Neuron (in vitro differentiated cells): ENCODE measurements at regions not wholly inside any gene's neighbourhood (a gene's known extent, or its start where the extent isn't known, plus 50 kb on each side); places are given as distances from the start of the nearest gene placed in this dataset.
A peak's percentile ranks its signal among the peaks of the same experiment; 100 is the strongest.

Experiments
- H2AFZ ChIP-seq: one replicate; pipeline ENCODE4 v1.6.1; 2013; ENCODE audit warnings: low read depth, mild to moderate bottlenecking, inconsistent platforms, low read length, moderate library complexity
- H3K27me3 ChIP-seq: one replicate; pipeline ENCODE4 v1.6.1; 2013; ENCODE audit warnings: low read length; ENCODE audit not compliant: insufficient read depth
- H3K36me3 ChIP-seq: one replicate; pipeline ENCODE4 v1.6.1; 2013; ENCODE audit warnings: low read length; ENCODE audit not compliant: insufficient read depth
- H3K4me1 ChIP-seq: one replicate; pipeline ENCODE4 v1.6.1; 2013; ENCODE audit warnings: low read length; ENCODE audit not compliant: insufficient read depth
- H3K4me3 ChIP-seq: 2 replicates; pipeline ENCODE4 v1.5.1; 2013; ENCODE audit warnings: mild to moderate bottlenecking, low read length, moderate library complexity
- H3K9me3 ChIP-seq: one replicate; pipeline ENCODE4 v1.6.1; 2013; ENCODE audit warnings: low read length

DNA sequence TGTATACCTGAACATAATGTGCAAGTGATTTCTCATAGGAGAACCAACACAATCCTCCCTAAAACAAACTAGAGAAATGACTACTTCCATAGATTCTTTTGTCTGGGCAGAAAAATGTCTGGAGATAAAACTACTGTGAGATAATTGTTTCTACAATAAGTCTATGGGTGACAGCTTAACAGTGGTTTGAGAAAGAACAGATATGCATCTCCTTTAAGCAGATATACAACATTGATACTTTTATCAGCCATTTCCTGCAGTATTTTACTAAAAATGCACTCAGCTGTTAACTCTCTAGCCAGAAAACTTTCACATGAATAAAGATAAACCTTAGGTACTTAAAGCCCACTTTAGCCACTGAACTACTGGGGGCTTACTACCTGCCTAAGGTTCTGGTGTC is 1132.4 kb downstream of the EFNB2 start:
- Histone ChIP-seq H3K4me3 (no peak overlapping the region), H3K9me3 (no peaks in the 10 kb centered on the region), H2AFZ (no peak overlapping the region), H3K36me3 (no peaks in the 10 kb centered on the region), H3K4me1 (no peaks in the 10 kb centered on the region), H3K27me3 (no peaks in the 10 kb centered on the region)

- no peak overlapping the region for H2AFZ ChIP-seq
- H3K4me3 ChIP-seq = no peak overlapping the region
- no peaks in the 10 kb centered on the region for H3K27me3 ChIP-seq
- H3K36me3 ChIP-seq = no peaks in the 10 kb centered on the region
- no peaks in the 10 kb centered on the region for H3K9me3 ChIP-seq
- no peaks in the 10 kb centered on the region for H3K4me1 ChIP-seq
Measured at GRCh38 chr13:105395041-105395440, 1140.4 kb downstream of the EFNB2 start.

- H3K4me3 ChIP-seq = no peak overlapping the region
- H3K9me3 ChIP-seq = no peaks in the 10 kb centered on the region
- no peaks in the 10 kb centered on the region for H3K36me3 ChIP-seq
- no peaks in the 10 kb centered on the region for H3K27me3 ChIP-seq
- no peak overlapping the region for H2AFZ ChIP-seq
- H3K4me1 ChIP-seq = no peaks in the 10 kb centered on the region
Measured at GRCh38 chr13:105389373-105389772, 1146.1 kb downstream of the EFNB2 start.

DNA sequence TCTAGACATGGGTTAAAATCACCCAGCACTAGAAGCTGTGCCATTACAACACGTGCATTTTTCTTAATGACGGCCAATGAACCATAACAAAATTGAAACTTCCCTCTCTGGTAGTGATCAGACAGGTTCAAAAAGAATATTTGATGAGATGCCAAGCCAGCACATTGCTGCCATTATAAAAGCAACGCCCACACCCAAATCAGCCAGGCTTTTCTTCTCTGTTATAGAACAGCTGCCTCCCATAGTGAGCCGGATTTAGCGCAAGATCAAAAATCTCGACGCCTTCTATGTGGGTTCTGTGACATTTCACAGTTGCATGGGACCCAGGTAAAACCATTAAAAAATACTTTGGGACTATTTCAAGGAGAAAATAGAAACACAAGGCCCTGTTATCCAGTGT is 1158.0 kb downstream of the EFNB2 start:
- H2AFZ ChIP-seq = no peak overlapping the region

DNA sequence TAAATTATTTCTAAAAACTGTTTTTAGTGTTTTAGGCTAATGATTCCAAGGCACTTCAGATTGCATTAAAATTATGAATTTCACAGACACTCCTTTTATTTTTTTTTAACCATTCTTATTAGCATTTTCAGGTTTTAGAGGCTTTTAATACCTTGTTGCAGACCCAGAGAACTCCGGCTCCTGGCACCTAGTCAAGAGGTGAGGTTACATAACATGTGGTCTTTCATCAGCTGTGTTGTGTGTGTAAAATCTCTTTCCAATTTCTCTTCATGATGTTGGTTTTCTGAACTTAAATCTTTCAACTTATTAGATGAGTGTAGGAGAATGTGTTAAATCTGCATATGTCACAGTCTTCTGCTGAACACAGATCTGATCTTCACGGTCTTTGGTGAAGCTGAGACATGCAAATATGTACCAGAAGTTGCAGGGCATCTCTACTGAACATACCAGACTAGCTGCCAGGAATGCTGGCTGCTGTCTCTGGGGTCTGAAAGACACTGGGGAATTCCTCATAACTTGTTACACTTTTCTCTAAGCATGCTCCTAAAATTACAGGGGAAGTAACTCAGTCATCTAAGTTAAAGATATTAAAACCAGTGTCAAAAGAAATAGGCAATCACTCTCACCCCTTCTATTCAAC is 1165.3 kb downstream of the EFNB2 start:
- Histone ChIP-seq H3K36me3 (no peaks in the 10 kb centered on the region), H3K27me3 (no peaks in the 10 kb centered on the region)

More for the DNA sequence above, 1158.0 kb downstream of the EFNB2 start:
- Histone ChIP-seq H3K9me3 (no peaks in the 10 kb centered on the region), H3K4me1 (no peaks in the 10 kb centered on the region), H3K27me3 (no peaks in the 10 kb centered on the region), H3K36me3 (no peaks in the 10 kb centered on the region), H3K4me3 (no peak overlapping the region)

GRCh38 chr13:105368781-105369180 is 1166.7 kb downstream of the EFNB2 start:
- H3K4me1 ChIP-seq = peaks cover 7% of the 10 kb centered on the region
- no peaks in the 10 kb centered on the region for H3K27me3 ChIP-seq
- no peaks in the 10 kb centered on the region for H3K9me3 ChIP-seq
- H3K36me3 ChIP-seq = no peaks in the 10 kb centered on the region
- H3K4me3 ChIP-seq = no peak overlapping the region
- no peak overlapping the region for H2AFZ ChIP-seq

More for the DNA sequence above, 1165.3 kb downstream of the EFNB2 start:
- Histone ChIP-seq H3K9me3 (no peaks in the 10 kb centered on the region), H3K4me1 (no peaks in the 10 kb centered on the region), H2AFZ (no peak overlapping the region), H3K4me3 (no peak overlapping the region)

- Histone ChIP-seq H3K36me3 (no peaks in the 10 kb centered on the region), H3K27me3 (no peaks in the 10 kb centered on the region), H3K4me1 (peaks cover 18% of the 10 kb centered on the region), H3K9me3 (no peaks in the 10 kb centered on the region), H2AFZ (no peak overlapping the region), H3K4me3 (no peak overlapping the region)
Measured at GRCh38 chr13:105365831-105366230, 1169.6 kb downstream of the EFNB2 start.

DNA sequence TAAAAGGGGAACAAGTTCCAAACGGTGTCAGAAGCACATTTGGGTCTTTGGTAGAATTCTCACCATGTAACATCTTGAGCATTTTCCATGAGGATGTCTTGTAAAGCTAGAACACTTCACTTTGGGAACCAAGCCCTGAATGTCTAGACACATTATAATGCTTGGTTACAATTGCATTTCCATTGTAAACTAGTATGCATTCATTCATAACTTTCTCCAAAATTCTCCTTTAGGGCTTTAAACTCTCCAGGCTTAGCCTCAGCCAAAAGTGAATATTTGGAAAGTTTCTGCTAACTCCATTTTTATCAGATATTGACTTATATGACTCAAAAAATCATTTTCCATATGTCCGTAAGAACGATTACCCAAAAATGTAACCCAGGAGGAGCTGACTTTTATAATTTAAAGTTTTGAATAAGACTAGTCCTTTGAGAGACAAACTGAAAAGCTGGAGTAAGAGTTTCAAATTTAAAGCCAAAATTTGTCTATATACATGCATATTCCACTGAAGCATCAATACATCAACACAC is 1170.4 kb downstream of the EFNB2 start:
- H3K27me3 ChIP-seq = no peaks in the 10 kb centered on the region
- no peak overlapping the region for H3K4me3 ChIP-seq
- no peaks in the 10 kb centered on the region for H3K9me3 ChIP-seq
- no peaks in the 10 kb centered on the region for H3K36me3 ChIP-seq
- H2AFZ ChIP-seq = no peak overlapping the region
- peaks cover 18% of the 10 kb centered on the region for H3K4me1 ChIP-seq

DNA sequence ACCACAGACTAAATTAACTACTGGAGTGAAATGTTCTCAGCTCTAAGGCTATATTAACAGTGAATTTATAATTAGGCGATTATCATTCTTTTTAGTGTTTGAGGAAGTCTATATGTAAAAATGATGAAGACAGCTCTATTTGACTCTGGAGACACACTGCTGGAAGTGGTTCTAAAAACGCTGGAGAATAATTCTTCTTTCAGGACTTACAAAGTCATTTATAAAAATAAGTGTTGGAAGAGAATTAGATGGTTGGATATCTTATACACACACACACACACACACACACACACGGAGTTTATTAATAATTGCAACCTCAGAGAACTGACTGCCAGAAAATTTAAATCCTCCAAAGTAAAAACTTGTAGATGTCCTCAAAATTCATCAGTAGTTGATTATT is 1171.3 kb downstream of the EFNB2 start:
- peak overlapping the region; percentile 53 for H2AFZ ChIP-seq
- no peaks in the 10 kb centered on the region for H3K27me3 ChIP-seq
- H3K4me1 ChIP-seq = peaks cover 18% of the 10 kb centered on the region
- no peaks in the 10 kb centered on the region for H3K36me3 ChIP-seq
- peak overlapping the region; percentile 25 for H3K4me3 ChIP-seq
- no peaks in the 10 kb centered on the region for H3K9me3 ChIP-seq

DNA sequence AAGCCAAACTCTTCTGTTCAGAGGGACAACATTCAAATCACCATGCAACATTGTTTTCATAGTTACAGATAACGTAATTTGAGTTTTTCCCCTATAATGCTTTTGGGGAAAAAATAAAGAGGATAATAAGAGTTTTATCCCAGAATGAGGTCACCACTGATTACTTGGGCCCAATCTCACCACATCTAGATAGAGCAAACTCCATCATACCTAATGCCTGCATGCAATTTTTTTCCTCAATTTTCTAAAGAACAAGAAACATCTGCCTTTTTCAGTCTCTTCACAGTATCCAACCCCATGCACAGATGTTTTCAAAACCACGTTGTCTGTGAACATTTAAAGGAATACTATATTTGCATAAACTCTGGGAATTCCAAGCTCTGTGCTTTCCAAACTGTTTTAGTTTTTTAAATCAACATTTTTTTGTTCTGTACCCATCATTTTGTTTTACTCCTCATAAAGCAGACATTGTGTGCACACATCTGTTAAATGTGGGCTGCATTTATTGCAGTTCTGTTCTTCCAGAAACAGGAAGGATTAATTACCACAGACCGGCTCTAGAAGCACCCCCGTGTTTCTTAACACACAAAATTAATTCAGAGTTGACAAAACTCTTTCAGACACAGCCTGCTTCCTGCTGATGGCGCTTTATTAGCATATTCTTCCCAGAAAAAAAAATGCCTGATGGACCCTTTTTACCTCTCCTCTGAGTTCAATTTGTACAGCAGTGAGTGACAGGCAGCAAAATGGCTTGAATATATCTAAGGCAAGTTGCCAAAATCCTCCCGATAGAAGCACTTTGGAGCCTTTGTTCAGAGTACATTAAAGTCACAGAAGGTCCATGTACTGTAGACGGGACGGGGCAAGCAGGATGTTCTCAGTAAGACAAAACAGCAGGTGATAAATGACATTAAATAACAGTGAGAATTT is 1171.9 kb downstream of the EFNB2 start:
- Histone ChIP-seq H2AFZ (peak overlapping the region; percentile 53), H3K27me3 (no peaks in the 10 kb centered on the region), H3K4me1 (peaks cover 20% of the 10 kb centered on the region), H3K9me3 (no peaks in the 10 kb centered on the region), H3K36me3 (no peaks in the 10 kb centered on the region), H3K4me3 (peak overlapping the region; percentile 25)

GRCh38 chr13:105353654-105354053 is 1181.8 kb downstream of the EFNB2 start:
- Histone ChIP-seq H3K4me1 (no peaks in the 10 kb centered on the region), H2AFZ (no peak overlapping the region), H3K27me3 (no peaks in the 10 kb centered on the region), H3K9me3 (no peaks in the 10 kb centered on the region), H3K4me3 (no peak overlapping the region), H3K36me3 (no peaks in the 10 kb centered on the region)

DNA sequence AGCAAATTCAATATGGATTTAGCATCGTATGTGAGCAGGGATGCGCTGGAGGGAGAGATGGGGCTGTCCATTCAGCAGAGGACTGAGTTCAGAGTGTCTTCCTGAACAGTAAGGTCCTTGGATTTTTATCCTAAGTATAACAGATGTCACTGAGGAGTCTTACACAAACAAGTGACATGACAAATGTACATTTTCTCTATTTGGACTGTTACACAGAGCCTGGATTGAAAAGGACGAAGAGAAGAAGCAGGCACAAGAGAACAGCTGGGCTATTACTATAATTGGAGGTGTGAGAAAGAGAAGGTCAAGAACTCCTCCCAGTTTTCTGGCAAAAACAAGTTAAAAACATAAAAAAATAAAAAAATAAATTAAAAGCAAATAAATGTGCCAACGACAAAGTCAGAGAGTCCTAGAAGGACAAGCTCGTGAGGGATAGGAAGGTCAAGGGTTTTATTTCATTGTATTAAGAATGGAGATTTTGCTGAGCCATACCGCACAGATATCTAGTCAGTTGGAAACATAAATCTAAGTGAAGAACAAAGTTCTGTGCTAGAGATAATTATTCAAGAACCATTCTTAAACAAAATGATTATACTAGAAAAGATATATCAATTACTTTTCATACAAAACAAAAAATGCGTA is 1186.3 kb downstream of the EFNB2 start:
- H2AFZ ChIP-seq = no peak overlapping the region
- H3K4me1 ChIP-seq = no peaks in the 10 kb centered on the region
- H3K4me3 ChIP-seq = no peak overlapping the region
- no peaks in the 10 kb centered on the region for H3K9me3 ChIP-seq
- no peaks in the 10 kb centered on the region for H3K27me3 ChIP-seq
- no peaks in the 10 kb centered on the region for H3K36me3 ChIP-seq
